ENCODE measurements at regions not wholly inside any gene's neighbourhood (a gene's known extent, or its start where the extent isn't known, plus 50 kb on each side); places are given as distances from the start of the nearest gene placed in this dataset.

DNA sequence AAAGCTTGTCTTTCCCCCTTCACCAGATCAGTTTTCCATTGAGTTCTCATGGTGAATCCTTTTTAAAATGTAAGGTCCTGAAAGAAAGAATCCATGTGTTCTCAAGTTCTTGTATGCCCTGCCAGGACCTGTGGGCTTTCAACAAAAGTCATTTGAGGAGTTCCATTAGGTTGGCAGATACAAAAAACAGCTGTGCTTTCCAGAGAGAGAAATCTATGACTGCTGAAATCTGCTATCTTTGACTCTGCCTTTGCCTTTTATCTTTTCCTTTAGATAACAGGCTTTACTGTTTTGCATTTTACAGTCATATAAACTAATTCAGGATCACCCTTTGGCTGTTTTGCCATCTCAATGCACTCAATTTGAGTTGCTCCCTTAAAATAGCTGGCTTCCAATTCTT is 59.7 kb downstream of the CXCR4 start:
- TF ChIP-seq, protein P1, sequence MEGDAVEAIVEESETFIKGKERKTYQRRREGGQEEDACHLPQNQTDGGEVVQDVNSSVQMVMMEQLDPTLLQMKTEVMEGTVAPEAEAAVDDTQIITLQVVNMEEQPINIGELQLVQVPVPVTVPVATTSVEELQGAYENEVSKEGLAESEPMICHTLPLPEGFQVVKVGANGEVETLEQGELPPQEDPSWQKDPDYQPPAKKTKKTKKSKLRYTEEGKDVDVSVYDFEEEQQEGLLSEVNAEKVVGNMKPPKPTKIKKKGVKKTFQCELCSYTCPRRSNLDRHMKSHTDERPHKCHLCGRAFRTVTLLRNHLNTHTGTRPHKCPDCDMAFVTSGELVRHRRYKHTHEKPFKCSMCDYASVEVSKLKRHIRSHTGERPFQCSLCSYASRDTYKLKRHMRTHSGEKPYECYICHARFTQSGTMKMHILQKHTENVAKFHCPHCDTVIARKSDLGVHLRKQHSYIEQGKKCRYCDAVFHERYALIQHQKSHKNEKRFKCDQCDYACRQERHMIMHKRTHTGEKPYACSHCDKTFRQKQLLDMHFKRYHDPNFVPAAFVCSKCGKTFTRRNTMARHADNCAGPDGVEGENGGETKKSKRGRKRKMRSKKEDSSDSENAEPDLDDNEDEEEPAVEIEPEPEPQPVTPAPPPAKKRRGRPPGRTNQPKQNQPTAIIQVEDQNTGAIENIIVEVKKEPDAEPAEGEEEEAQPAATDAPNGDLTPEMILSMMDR (IDR thresholded peaks at IDR 0.05; ENCODE audit: control extremely low read depth, extremely low read depth) = no peak
- H3K27me3 ChIP-seq (ENCODE audit: control insufficient read depth in 3 of 3, insufficient read depth in 3 of 3, low read length in 2 of 3) = no peaks in the 10 kb centered on the region
- no peak for ATAC-seq (ENCODE audit: insufficient read depth, low FRiP score)
- peaks cover 0 to 21% (median 0%) of the 10 kb centered on the region in 5 donors for H3K4me1 ChIP-seq (ENCODE audit: control insufficient read depth in 5 of 5, insufficient read depth in 5 of 5, low read length in 5 of 5)
- H3K9ac ChIP-seq (ENCODE audit: insufficient read depth in 1 of 2, low read length in 2 of 2) = no peak overlapping the region
- no peaks in the 10 kb centered on the region for H3K9me3 ChIP-seq (ENCODE audit: control insufficient read depth in 4 of 4, insufficient read depth in 3 of 4, low read length in 3 of 4)
- no peak overlapping the region for H3K27ac ChIP-seq (ENCODE audit: low read depth in 1 of 2, low read length in 1 of 2)
- no peaks in the 10 kb centered on the region for H3K36me3 ChIP-seq (ENCODE audit: control insufficient read depth in 4 of 4, insufficient read depth in 4 of 4, low read length in 4 of 4)
- DNase-seq = peak; percentile 30 to 83 (median 80)
- H3K4me3 ChIP-seq = no peak overlapping the region

DNA sequence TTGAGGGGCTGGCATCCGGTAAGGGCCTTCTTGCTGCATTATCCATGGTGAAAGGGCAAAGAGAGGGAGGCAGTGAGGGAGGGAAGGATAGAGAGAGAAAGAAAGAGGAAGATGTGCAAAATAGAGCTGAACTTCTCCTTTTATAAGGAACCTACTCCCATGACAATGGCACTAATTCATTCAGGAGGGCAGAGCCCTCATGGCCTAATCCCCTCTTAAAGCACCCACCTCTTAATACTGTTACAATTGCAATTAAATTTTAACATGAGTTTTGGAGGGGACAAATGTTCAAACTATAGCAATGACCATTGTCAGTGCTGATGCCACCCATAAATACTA is 60.2 kb downstream of the CXCR4 start:
- Histone ChIP-seq H3K27me3 (ENCODE audit: control insufficient read depth in 3 of 3, insufficient read depth in 3 of 3, low read length in 2 of 3) (no peaks in the 10 kb centered on the region), H3K27ac (ENCODE audit: low read depth in 1 of 2, low read length in 1 of 2) (no peak overlapping the region), H3K36me3 (ENCODE audit: control insufficient read depth in 4 of 4, insufficient read depth in 4 of 4, low read length in 4 of 4) (no peaks in the 10 kb centered on the region), H3K4me3 (no peak overlapping the region), H3K4me1 (ENCODE audit: control insufficient read depth in 5 of 5, insufficient read depth in 5 of 5, low read length in 5 of 5) (peaks cover 0 to 21% (median 0%) of the 10 kb centered on the region in 5 donors), H3K9ac (ENCODE audit: insufficient read depth in 1 of 2, low read length in 2 of 2) (no peak overlapping the region), H3K9me3 (ENCODE audit: control insufficient read depth in 4 of 4, insufficient read depth in 3 of 4, low read length in 3 of 4) (no peaks in the 10 kb centered on the region)
- DNase-seq (no peak), ATAC-seq (ENCODE audit: insufficient read depth, low FRiP score) (no peak)
- 38 to 47% methylated on average over 1 of the region's 1 CpG for WGBS, 2 donors
- TF ChIP-seq, protein P1 (IDR thresholded peaks at IDR 0.05; ENCODE audit: control extremely low read depth, extremely low read depth) = no peak

DNA sequence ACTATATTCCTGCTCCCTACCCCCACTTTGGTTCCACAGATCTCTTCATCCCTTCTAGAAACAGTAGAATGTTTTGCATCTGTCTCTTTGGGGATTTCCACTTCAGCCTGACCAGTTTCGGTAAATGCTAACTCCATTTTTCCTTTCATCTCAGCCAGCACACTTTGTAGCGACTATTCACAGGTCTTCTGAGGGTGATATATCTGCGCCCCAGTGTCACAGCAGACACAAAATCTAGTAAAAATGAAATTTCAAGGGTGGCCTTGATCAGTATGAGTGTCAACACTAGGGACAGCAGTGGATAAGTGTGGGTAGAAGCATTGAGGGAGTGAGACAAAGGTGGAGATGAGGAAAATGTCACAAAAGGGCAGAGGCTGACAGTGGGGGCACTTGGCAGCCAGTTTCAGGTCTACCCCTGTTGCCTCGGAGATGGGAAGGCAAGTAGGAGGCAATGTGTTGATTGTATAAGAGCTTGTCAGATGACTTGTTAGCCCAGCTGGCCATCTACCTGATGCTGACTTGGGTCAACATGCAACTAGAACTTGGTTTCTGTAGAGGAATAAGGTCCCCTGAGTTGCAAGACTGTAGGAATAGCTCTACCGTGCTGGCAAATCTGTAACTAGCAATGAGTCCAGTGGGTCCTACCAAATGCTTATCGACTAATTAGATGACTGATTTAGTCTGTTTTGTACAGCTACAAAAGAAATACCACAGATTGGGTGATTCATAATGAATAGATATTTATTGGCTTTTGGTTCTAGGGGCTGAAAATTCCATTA is 60.7 kb downstream of the CXCR4 start:
- Histone ChIP-seq H3K4me3 (no peak overlapping the region), H3K9me3 (ENCODE audit: control insufficient read depth in 4 of 4, insufficient read depth in 3 of 4, low read length in 3 of 4) (no peaks in the 10 kb centered on the region), H3K27ac (ENCODE audit: low read depth in 1 of 2, low read length in 1 of 2) (no peak overlapping the region), H3K36me3 (ENCODE audit: control insufficient read depth in 4 of 4, insufficient read depth in 4 of 4, low read length in 4 of 4) (no peaks in the 10 kb centered on the region), H3K4me1 (ENCODE audit: control insufficient read depth in 5 of 5, insufficient read depth in 5 of 5, low read length in 5 of 5) (peaks cover 0 to 18% (median 0%) of the 10 kb centered on the region in 5 donors), H3K9ac (ENCODE audit: insufficient read depth in 1 of 2, low read length in 2 of 2) (no peak overlapping the region), H3K27me3 (ENCODE audit: control insufficient read depth in 3 of 3, insufficient read depth in 3 of 3, low read length in 2 of 3) (no peaks in the 10 kb centered on the region)
- ATAC-seq (ENCODE audit: insufficient read depth, low FRiP score) (no peak), DNase-seq (no peak)
- WGBS, 2 donors = 88 to 93% methylated on average over 6 of the region's 6 CpGs
- TF ChIP-seq, protein P1 (IDR thresholded peaks at IDR 0.05; ENCODE audit: control extremely low read depth, extremely low read depth) = no peak

Measured in lung (tissue), 11 donors.